ENCODE measurements at regions not wholly inside any gene's neighbourhood (a gene's known extent, or its start where the extent isn't known, plus 50 kb on each side); places are given as distances from the start of the nearest gene placed in this dataset.

- no peak for TF ChIP-seq CTCF (conservative IDR thresholded peaks at IDR 0.05; ENCODE audit: low read length)
- no peak for TF ChIP-seq EZH2phosphoT487 (IDR thresholded peaks at IDR 0.05; ENCODE audit: borderline replicate concordance)
These were observed 172.1 kb upstream of the SYT13 start for GRCh38 chr11:45458269-45458668.

All from Loucy (cell line).